HS-5 (cell line): ENCODE measurements at regions not wholly inside any gene's neighbourhood (a gene's known extent, or its start where the extent isn't known, plus 50 kb on each side); places are given as distances from the start of the nearest gene placed in this dataset.
"Not testable (repeated sequence)": the region's sequence is repeated elsewhere in the genome, so short reads cannot be mapped to it uniquely, and the experiment has no call there.

ENCODE experiments used
- DNase-seq: peaks from one replicate; pipeline ENCODE4 v3.0.0-alpha.2; 2012; ENCODE audit warnings: low read depth

- DNase-seq: no peak
Observed at GRCh38 chr13:50229960-50230661, 214.9 kb downstream of the KCNRG start.

- no peak for DNase-seq
Observed at GRCh38 chr13:50230662-50230978, 215.4 kb downstream of the KCNRG start.

- not testable (repeated sequence) for DNase-seq
Observed at GRCh38 chr13:50233574-50233973, 218.3 kb downstream of the KCNRG start.

GRCh38 chr13:50235604-50236342 lies 220.5 kb downstream of the KCNRG start:
- DNase-seq: no peak

GRCh38 chr13:50236898-50237318 lies 221.7 kb downstream of the KCNRG start:
- no peak for DNase-seq

- DNase-seq: no peak
Observed at GRCh38 chr13:50238922-50239321, 223.7 kb downstream of the KCNRG start.

GRCh38 chr13:50241479-50241878 lies 226.2 kb downstream of the KCNRG start:
- DNase-seq: no peak

GRCh38 chr13:50243931-50244330 lies 228.7 kb downstream of the KCNRG start:
- DNase-seq: no peak

- DNase-seq: no peak
Observed at GRCh38 chr13:50244355-50244712, 229.1 kb downstream of the KCNRG start.

GRCh38 chr13:50244713-50245574 lies 229.7 kb downstream of the KCNRG start:
- peak; percentile 39 for DNase-seq

GRCh38 chr13:50247223-50247622 lies 232.0 kb downstream of the KCNRG start:
- no peak for DNase-seq

- no peak for DNase-seq
Observed at GRCh38 chr13:50248516-50249143, 233.4 kb downstream of the KCNRG start.

- DNase-seq: no peak
Observed at GRCh38 chr13:50249144-50249521, 233.9 kb downstream of the KCNRG start.

GRCh38 chr13:50250401-50250800 lies 235.2 kb downstream of the KCNRG start:
- DNase-seq: no peak

GRCh38 chr13:50255639-50256038 lies 240.4 kb downstream of the KCNRG start:
- no peak for DNase-seq

GRCh38 chr13:50256536-50257321 lies 241.5 kb downstream of the KCNRG start:
- not testable (repeated sequence) for DNase-seq

- DNase-seq: no peak
Observed at GRCh38 chr13:50257646-50258045, 242.4 kb downstream of the KCNRG start.

GRCh38 chr13:50261130-50261901 lies 246.1 kb downstream of the KCNRG start:
- no peak for DNase-seq

GRCh38 chr13:50267066-50267465 lies 251.8 kb downstream of the KCNRG start:
- DNase-seq: no peak

GRCh38 chr13:50267917-50268316 lies 252.7 kb downstream of the KCNRG start:
- no peak for DNase-seq

GRCh38 chr13:50268500-50268899 lies 253.3 kb downstream of the KCNRG start:
- DNase-seq: no peak
